ENCODE measurements at regions not wholly inside any gene's neighbourhood (a gene's known extent, or its start where the extent isn't known, plus 50 kb on each side); places are given as distances from the start of the nearest gene placed in this dataset.

- Histone ChIP-seq H3K9me3 (ENCODE audit: insufficient read depth, low read length) (no peaks in the 10 kb centered on the region), H3K27me3 (ENCODE audit: insufficient read depth, insufficient read length) (no peaks in the 10 kb centered on the region), H3K36me3 (ENCODE audit: insufficient read depth, insufficient read length, low read length) (no peaks in the 10 kb centered on the region), H3K9ac (ENCODE audit: insufficient read length, low read depth) (no peak overlapping the region), H3K4me3 (ENCODE audit: insufficient read length, low read depth) (no peak overlapping the region), H3K4me1 (ENCODE audit: insufficient read depth, insufficient read length) (no peaks in the 10 kb centered on the region)
- TF ChIP-seq SUZ12 (IDR thresholded peaks at IDR 0.05; ENCODE audit: extremely low read depth, insufficient read depth, insufficient read length) (no peak), YY1 (IDR thresholded peaks at IDR 0.05; ENCODE audit: insufficient read depth, insufficient read length) (no peak), ZNF274 (IDR thresholded peaks at IDR 0.05; ENCODE audit: low read depth, low read length) (no peak)
- no peak for DNase-seq (ENCODE audit: low read depth, low spot score)
Measured at GRCh38 chr13:47303626-47304025, 406.8 kb upstream of the HTR2A start.

- TF ChIP-seq SUZ12 (IDR thresholded peaks at IDR 0.05; ENCODE audit: extremely low read depth, insufficient read depth, insufficient read length) (no peak), ZNF274 (IDR thresholded peaks at IDR 0.05; ENCODE audit: low read depth, low read length) (no peak), YY1 (IDR thresholded peaks at IDR 0.05; ENCODE audit: insufficient read depth, insufficient read length) (no peak)
- no peak for DNase-seq (ENCODE audit: low read depth, low spot score)
- Histone ChIP-seq H3K9ac (ENCODE audit: insufficient read length, low read depth) (no peak overlapping the region), H3K36me3 (ENCODE audit: insufficient read depth, insufficient read length, low read length) (no peaks in the 10 kb centered on the region), H3K4me3 (ENCODE audit: insufficient read length, low read depth) (no peak overlapping the region), H3K9me3 (ENCODE audit: insufficient read depth, low read length) (no peaks in the 10 kb centered on the region), H3K4me1 (ENCODE audit: insufficient read depth, insufficient read length) (no peaks in the 10 kb centered on the region), H3K27me3 (ENCODE audit: insufficient read depth, insufficient read length) (no peaks in the 10 kb centered on the region)
Measured at GRCh38 chr13:47299304-47299703, 402.5 kb upstream of the HTR2A start.

- no peaks in the 10 kb centered on the region for H3K9me3 ChIP-seq (ENCODE audit: insufficient read depth, low read length)
- H3K27me3 ChIP-seq (ENCODE audit: insufficient read depth, insufficient read length): no peaks in the 10 kb centered on the region
- no peaks in the 10 kb centered on the region for H3K4me1 ChIP-seq (ENCODE audit: insufficient read depth, insufficient read length)
- no peaks in the 10 kb centered on the region for H3K36me3 ChIP-seq (ENCODE audit: insufficient read depth, insufficient read length, low read length)
- H3K4me3 ChIP-seq (ENCODE audit: insufficient read length, low read depth): no peak overlapping the region
- no peak for DNase-seq (ENCODE audit: low read depth, low spot score)
- no peak overlapping the region for H3K9ac ChIP-seq (ENCODE audit: insufficient read length, low read depth)
- TF ChIP-seq ZNF274 (IDR thresholded peaks at IDR 0.05; ENCODE audit: low read depth, low read length): no peak
- TF ChIP-seq YY1 (IDR thresholded peaks at IDR 0.05; ENCODE audit: insufficient read depth, insufficient read length): no peak
- no peak for TF ChIP-seq SUZ12 (IDR thresholded peaks at IDR 0.05; ENCODE audit: extremely low read depth, insufficient read depth, insufficient read length)
Measured at GRCh38 chr13:47298506-47298905, 401.7 kb upstream of the HTR2A start.

- Histone ChIP-seq H3K4me1 (ENCODE audit: insufficient read depth, insufficient read length) (no peaks in the 10 kb centered on the region), H3K9ac (ENCODE audit: insufficient read length, low read depth) (no peak overlapping the region), H3K9me3 (ENCODE audit: insufficient read depth, low read length) (no peaks in the 10 kb centered on the region), H3K36me3 (ENCODE audit: insufficient read depth, insufficient read length, low read length) (no peaks in the 10 kb centered on the region), H3K4me3 (ENCODE audit: insufficient read length, low read depth) (no peak overlapping the region), H3K27me3 (ENCODE audit: insufficient read depth, insufficient read length) (no peaks in the 10 kb centered on the region)
- no peak for TF ChIP-seq YY1 (IDR thresholded peaks at IDR 0.05; ENCODE audit: insufficient read depth, insufficient read length)
- no peak for TF ChIP-seq SUZ12 (IDR thresholded peaks at IDR 0.05; ENCODE audit: extremely low read depth, insufficient read depth, insufficient read length)
- TF ChIP-seq ZNF274 (IDR thresholded peaks at IDR 0.05; ENCODE audit: low read depth, low read length): no peak
- no peak for DNase-seq (ENCODE audit: low read depth, low spot score)
Measured at GRCh38 chr13:47294691-47295090, 397.8 kb upstream of the HTR2A start.

GRCh38 chr13:47291107-47291656, 394.3 kb upstream of the HTR2A start:
- H3K9me3 ChIP-seq (ENCODE audit: insufficient read depth, low read length): no peaks in the 10 kb centered on the region
- H3K4me1 ChIP-seq (ENCODE audit: insufficient read depth, insufficient read length): no peaks in the 10 kb centered on the region
- no peak for DNase-seq (ENCODE audit: low read depth, low spot score)

GRCh38 chr13:47289567-47289966, 392.7 kb upstream of the HTR2A start:
- Histone ChIP-seq H3K9ac (ENCODE audit: insufficient read length, low read depth) (no peak overlapping the region), H3K4me1 (ENCODE audit: insufficient read depth, insufficient read length) (no peaks in the 10 kb centered on the region), H3K9me3 (ENCODE audit: insufficient read depth, low read length) (no peaks in the 10 kb centered on the region), H3K27me3 (ENCODE audit: insufficient read depth, insufficient read length) (no peaks in the 10 kb centered on the region), H3K4me3 (ENCODE audit: insufficient read length, low read depth) (no peak overlapping the region), H3K36me3 (ENCODE audit: insufficient read depth, insufficient read length, low read length) (no peaks in the 10 kb centered on the region)
- TF ChIP-seq ZNF274 (IDR thresholded peaks at IDR 0.05; ENCODE audit: low read depth, low read length): no peak
- TF ChIP-seq SUZ12 (IDR thresholded peaks at IDR 0.05; ENCODE audit: extremely low read depth, insufficient read depth, insufficient read length): no peak
- TF ChIP-seq YY1 (IDR thresholded peaks at IDR 0.05; ENCODE audit: insufficient read depth, insufficient read length): no peak
- DNase-seq (ENCODE audit: low read depth, low spot score): no peak

More at GRCh38 chr13:47291107-47291656, 394.3 kb upstream of the HTR2A start:
- Histone ChIP-seq H3K9ac (ENCODE audit: insufficient read length, low read depth) (no peak overlapping the region), H3K36me3 (ENCODE audit: insufficient read depth, insufficient read length, low read length) (no peaks in the 10 kb centered on the region), H3K4me3 (ENCODE audit: insufficient read length, low read depth) (no peak overlapping the region), H3K27me3 (ENCODE audit: insufficient read depth, insufficient read length) (no peaks in the 10 kb centered on the region)
- TF ChIP-seq ZNF274 (IDR thresholded peaks at IDR 0.05; ENCODE audit: low read depth, low read length) (no peak), YY1 (IDR thresholded peaks at IDR 0.05; ENCODE audit: insufficient read depth, insufficient read length) (no peak), SUZ12 (IDR thresholded peaks at IDR 0.05; ENCODE audit: extremely low read depth, insufficient read depth, insufficient read length) (no peak)

GRCh38 chr13:47288546-47288945, 391.7 kb upstream of the HTR2A start:
- no peaks in the 10 kb centered on the region for H3K27me3 ChIP-seq (ENCODE audit: insufficient read depth, insufficient read length)
- H3K36me3 ChIP-seq (ENCODE audit: insufficient read depth, insufficient read length, low read length): no peaks in the 10 kb centered on the region
- DNase-seq (ENCODE audit: low read depth, low spot score): no peak
- no peak for TF ChIP-seq SUZ12 (IDR thresholded peaks at IDR 0.05; ENCODE audit: extremely low read depth, insufficient read depth, insufficient read length)
- TF ChIP-seq ZNF274 (IDR thresholded peaks at IDR 0.05; ENCODE audit: low read depth, low read length): no peak
- TF ChIP-seq YY1 (IDR thresholded peaks at IDR 0.05; ENCODE audit: insufficient read depth, insufficient read length): no peak
- no peak overlapping the region for H3K4me3 ChIP-seq (ENCODE audit: insufficient read length, low read depth)
- no peaks in the 10 kb centered on the region for H3K4me1 ChIP-seq (ENCODE audit: insufficient read depth, insufficient read length)
- no peaks in the 10 kb centered on the region for H3K9me3 ChIP-seq (ENCODE audit: insufficient read depth, low read length)
- H3K9ac ChIP-seq (ENCODE audit: insufficient read length, low read depth): no peak overlapping the region
